Upper lobe of right lung (tissue), 1 donor: ENCODE measurements at regions not wholly inside any gene's neighbourhood (a gene's known extent, or its start where the extent isn't known, plus 50 kb on each side); places are given as distances from the start of the nearest gene placed in this dataset.

Experiments
- ATAC-seq: fragments of 200-7000 bp; cut with Tn5 transposase; one replicate; pipeline ENCODE4 v1.9.1; 2020; ENCODE audit warnings: mild to moderate bottlenecking, moderate library complexity
- DNase-seq: peaks from one replicate; pipeline ENCODE4 v3.0.0-alpha.2; 2020
- H3K27ac ChIP-seq: fragments of 200-600 bp; one replicate; pipeline ENCODE4 v1.8.0; 2022
- H3K27me3 ChIP-seq: fragments of 200-600 bp; one replicate; pipeline ENCODE4 v1.8.0; 2022; ENCODE audit warnings: mild to moderate bottlenecking
- H3K36me3 ChIP-seq: fragments of 200-600 bp; one replicate; pipeline ENCODE4 v1.8.0; 2022
- H3K4me1 ChIP-seq: fragments of 200-600 bp; one replicate; pipeline ENCODE4 v1.8.0; 2022
- H3K4me3 ChIP-seq: fragments of 200-600 bp; one replicate; pipeline ENCODE4 v1.8.0; 2022; ENCODE audit warnings: mild to moderate bottlenecking
- H3K9me3 ChIP-seq: fragments of 200-600 bp; one replicate; pipeline ENCODE4 v1.8.0; 2022
- CTCF ChIP-seq: fragments of 200-600 bp; IDR thresholded peaks from one replicate; pipeline ENCODE4 v1.8.0; 2022; ENCODE audit warnings: antibody characterized with exemption
- intact Hi-C: fragments of 100-400 bp; cut with DNase I; formaldehyde crosslinking; loops from one replicate; pipeline ENCODE4 v1.11.0; 2022
- donor health status: DM: no; HTN: yes; CAD: no; lungs with severe emphysema.

GRCh38 chr7:110569486-110570205, 521.3 kb upstream of the LRRN3 start:
- Histone ChIP-seq H3K4me3 (no peak overlapping the region), H3K36me3 (no peaks in the 10 kb centered on the region), H3K4me1 (no peaks in the 10 kb centered on the region), H3K27me3 (no peaks in the 10 kb centered on the region), H3K9me3 (no peaks in the 10 kb centered on the region), H3K27ac (no peak overlapping the region)
- no peak for ATAC-seq
- intact Hi-C loops = no loop called here
- no peak for DNase-seq
- TF ChIP-seq CTCF = no peak

GRCh38 chr7:110573862-110574528, 516.9 kb upstream of the LRRN3 start:
- no peaks in the 10 kb centered on the region for H3K36me3 ChIP-seq
- H3K27ac ChIP-seq = no peak overlapping the region
- no peak overlapping the region for H3K4me3 ChIP-seq
- no peaks in the 10 kb centered on the region for H3K9me3 ChIP-seq
- DNase-seq (no peak), ATAC-seq (no peak)
- intact Hi-C loops = no loop called here
- H3K4me1 ChIP-seq = no peaks in the 10 kb centered on the region
- H3K27me3 ChIP-seq = no peaks in the 10 kb centered on the region
- TF ChIP-seq CTCF = no peak

DNA sequence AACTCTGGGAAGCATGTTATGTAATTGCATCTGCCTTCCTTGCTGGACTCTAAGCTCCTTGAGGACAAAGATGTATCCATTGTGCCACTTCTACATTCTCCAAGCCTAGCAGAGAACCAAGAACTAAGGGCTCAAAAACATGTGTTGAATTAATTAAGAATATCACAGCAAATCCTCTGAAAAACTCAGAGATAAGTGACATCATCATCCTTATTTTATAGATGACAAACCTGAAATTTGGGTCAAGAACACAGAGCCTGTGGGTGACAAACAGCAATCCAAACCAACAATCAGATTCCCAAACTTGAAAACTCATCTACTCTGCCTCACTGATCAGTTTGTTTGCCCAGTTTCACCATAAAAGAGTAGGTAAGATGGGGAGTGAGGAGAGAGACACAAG, 503.6 kb upstream of the LRRN3 start:
- no peak overlapping the region for H3K4me3 ChIP-seq
- ATAC-seq (no peak), DNase-seq (no peak)
- no peaks in the 10 kb centered on the region for H3K36me3 ChIP-seq
- H3K27ac ChIP-seq = no peak overlapping the region
- no peak for TF ChIP-seq CTCF
- intact Hi-C loops = no loop called here
- H3K9me3 ChIP-seq = no peaks in the 10 kb centered on the region
- no peaks in the 10 kb centered on the region for H3K27me3 ChIP-seq
- no peaks in the 10 kb centered on the region for H3K4me1 ChIP-seq

GRCh38 chr7:110590415-110590814, 500.5 kb upstream of the LRRN3 start:
- H3K27me3 ChIP-seq = no peaks in the 10 kb centered on the region
- intact Hi-C loops = no loop called here
- TF ChIP-seq CTCF = no peak
- H3K36me3 ChIP-seq = no peaks in the 10 kb centered on the region
- no peaks in the 10 kb centered on the region for H3K9me3 ChIP-seq
- DNase-seq (no peak), ATAC-seq (peak; percentile 82)
- no peaks in the 10 kb centered on the region for H3K4me1 ChIP-seq
- H3K4me3 ChIP-seq = no peak overlapping the region
- H3K27ac ChIP-seq = no peak overlapping the region

GRCh38 chr7:110591341-110591740, 499.6 kb upstream of the LRRN3 start:
- ATAC-seq = no peak
- no peak overlapping the region for H3K27ac ChIP-seq
- no peak for TF ChIP-seq CTCF

More at GRCh38 chr7:110591341-110591740, 499.6 kb upstream of the LRRN3 start:
- Histone ChIP-seq H3K36me3 (no peaks in the 10 kb centered on the region), H3K4me3 (no peak overlapping the region), H3K27me3 (no peaks in the 10 kb centered on the region), H3K4me1 (no peaks in the 10 kb centered on the region), H3K9me3 (no peaks in the 10 kb centered on the region)
- intact Hi-C loops = no loop called here
- DNase-seq = no peak
